NOMO-1 (cell line): ENCODE measurements at regions not wholly inside any gene's neighbourhood (a gene's known extent, or its start where the extent isn't known, plus 50 kb on each side); places are given as distances from the start of the nearest gene placed in this dataset.

Experiments used
- DNase-seq, 2 experiments: peaks; one replicate each; lab custom pipeline; 2025; ENCODE audit not compliant: unreplicated experiment in 2 of 2; lab: John Stamatoyannopoulos, UW

DNA sequence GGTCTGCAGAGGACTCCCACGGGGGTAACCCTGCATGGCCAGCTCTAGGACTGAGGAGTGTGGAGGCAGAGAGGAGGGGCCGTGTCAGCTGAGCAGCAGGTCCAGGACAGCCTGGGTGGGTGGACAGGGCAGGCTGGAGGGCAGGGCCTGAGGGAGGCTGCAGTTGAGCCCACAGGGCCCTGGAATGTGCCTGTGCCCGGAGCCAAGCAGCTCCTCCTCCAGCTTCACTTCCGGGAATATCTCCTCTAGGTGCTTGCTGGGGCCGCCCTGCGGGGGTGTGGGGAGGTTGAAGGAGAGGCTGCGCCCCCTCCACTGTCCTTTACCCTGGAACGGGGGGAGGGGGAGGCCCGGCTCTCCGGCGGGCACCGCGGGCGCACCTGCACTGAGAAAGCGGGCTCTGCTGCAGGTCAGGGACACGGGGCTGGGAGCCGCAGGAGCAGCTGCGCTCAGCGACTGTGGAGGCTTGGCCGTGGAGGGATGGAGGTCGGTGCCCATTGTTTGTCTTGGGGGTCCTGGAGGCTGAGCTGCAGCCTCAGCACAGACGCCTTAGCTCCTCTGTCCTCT, 1293.2 kb downstream of the BRD1 start:
- no peak for DNase-seq

DNA sequence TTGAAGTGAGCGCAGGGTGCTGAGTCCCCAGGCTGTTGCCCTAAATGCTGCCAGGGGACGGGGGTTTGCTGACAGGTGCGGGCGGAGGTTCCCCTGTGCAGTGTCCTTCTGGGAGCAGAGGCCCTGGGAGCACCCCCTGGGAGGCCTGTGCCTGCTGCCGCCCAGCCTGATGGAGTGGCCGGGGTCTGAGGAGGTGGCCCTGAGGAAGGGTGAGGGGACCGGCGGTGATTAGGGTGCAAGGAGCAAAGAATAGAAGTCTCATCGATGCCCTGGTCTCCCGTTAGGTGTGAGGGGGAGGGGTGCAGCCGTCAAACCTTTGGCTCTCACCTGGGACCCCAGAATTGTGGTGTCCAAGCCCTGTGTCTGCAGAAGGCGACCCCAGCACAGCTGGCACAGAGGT, 1294.7 kb downstream of the BRD1 start:
- no peak for DNase-seq

DNA sequence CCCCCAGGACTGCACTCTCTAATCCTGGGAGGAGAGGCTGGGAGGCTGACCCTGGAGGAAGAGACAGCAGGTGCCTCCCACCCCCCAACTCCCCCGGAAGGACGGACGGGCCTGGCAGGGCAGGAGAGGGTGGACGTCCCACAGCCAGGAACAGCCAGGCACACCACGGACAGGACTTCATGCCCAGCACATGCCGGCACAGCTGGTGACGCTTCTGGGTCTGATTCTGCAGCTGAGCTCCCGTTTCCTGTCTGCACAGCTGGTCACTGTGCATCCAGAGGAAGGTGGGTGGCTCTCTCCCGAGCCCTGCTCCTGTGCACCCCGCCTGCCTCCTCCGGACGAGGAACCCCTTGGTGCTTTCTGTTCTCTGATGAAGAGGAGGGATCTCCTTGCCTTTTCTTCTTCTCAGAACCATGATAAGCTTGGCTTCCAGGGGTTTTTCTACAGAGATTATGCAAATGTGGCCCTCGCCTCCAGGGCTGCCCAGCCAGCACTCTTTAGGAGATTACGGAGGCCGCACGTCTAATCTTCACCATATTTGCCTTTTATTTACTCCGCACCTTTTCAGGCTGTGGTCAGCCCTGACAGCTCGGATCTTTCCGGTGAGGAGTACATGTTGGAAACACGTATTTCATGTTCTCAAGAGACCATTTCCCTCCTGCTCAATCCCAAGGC, 1295.8 kb downstream of the BRD1 start:
- DNase-seq, result no peak

DNA sequence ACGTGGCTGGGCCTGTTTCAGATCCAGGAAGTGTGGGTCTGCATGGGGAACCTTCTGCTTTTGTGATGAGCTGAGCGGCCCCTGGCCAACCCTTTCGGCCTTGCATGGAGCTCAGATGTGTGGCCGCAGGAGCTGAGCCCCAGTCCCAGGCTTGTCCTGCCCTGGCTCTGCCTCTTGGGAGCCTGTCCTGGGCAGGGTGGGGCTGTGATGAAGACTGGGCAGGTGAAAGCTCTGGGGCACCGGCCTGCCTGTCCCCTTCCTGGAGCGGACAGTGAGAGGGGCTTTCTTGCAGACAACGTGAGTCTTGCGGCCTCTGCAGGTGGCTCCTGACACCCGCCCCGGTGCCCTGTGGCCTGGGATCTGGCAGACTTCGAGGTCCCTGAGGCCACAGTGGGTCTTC, 1296.6 kb downstream of the BRD1 start:
- DNase-seq, result no peak

DNA sequence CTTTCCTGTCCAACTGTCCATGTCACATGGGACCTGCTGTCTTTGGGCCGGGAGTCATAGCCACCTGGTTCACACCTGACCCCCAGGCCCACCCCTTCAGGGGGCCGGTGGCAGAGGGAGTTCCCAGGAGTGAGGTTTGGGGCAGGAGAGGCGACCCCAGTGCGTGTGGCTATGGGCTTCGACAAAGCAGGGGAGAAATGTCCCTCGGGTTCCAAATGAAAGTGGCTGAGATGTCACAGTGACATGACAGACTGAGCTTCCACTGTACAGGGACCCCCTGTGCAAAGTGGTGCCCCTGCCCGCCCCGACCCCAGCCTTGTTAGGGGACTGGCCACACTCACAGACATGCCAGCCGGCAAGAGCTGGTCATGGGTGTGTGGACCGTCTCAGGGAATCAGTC, 1297.0 kb downstream of the BRD1 start:
- DNase-seq, result no peak

DNA sequence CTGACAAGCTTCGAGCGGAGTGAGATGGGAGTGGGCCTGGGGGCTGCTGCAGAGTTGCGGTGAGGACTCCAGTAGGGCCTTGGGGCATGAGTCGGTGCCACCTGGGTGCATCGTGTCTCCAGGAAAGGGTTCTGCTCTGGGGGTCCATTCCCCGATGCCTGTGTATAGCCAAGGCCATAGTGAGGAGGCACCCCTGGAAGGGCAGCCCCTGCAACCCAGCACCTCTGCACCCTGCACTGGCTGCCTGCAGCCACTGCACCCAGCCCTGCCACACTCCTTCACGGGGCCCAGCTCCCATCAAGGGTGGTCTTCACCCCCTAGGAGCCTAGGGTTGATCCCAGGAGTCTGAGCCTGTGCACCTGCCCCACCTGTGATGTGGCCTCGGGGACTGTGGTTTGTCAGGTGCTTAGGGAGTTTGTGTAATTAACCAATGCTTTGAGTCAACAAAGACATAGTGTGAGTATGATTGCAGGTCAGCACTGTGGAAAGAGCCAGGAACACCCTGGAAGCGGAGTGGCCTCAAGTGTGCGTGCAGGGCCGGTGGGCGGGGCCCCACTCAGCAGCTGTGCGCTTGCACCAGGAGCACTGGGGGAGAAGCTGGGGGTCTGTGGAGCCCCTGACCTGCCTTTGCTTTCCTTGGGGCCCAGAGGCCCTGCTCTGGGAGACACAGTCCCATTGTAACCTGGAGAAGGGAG, 1299.3 kb downstream of the BRD1 start:
- DNase-seq, result no peak

DNA sequence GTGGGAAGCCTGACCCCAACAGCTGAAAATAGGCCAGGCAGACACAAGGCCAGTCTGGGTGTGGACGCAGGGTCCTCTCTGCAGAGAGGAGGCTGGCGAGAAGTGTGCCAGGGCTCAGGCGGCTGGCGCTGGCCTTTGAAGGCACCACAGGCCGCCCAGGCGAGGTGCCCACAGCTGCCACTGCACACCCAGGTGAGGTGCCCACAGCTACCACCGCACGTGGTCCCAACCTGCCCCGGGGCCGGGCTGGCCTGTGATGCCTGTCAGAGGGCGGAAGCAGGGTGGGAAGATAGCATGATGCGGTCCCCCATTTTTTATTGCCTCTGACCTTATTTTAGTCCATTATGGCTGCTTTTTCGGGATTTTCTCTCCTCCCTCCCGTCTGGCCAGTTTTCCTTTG, 1303.9 kb downstream of the BRD1 start:
- DNase-seq, result no peak

DNA sequence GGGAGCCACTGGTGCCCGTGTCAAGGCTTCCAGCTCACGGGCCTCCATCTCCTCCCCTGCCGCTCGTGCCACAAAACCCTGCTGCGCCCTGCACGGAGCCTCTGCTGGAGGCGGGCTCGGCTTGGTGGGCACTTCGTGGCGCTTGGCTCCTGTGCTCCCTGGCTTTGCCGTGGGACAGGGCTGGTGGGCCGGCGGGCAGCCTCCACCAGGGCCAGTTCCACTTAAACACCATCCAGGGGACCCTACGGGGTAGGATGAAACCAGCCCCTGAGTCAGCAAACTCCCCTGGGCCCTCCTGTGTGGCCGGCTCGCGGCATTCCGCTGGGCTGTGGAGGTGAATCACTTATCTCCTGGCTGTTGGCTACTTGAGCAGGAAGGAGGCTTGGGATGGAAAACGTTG, 1304.6 kb downstream of the BRD1 start:
- DNase-seq, result no peak

DNA sequence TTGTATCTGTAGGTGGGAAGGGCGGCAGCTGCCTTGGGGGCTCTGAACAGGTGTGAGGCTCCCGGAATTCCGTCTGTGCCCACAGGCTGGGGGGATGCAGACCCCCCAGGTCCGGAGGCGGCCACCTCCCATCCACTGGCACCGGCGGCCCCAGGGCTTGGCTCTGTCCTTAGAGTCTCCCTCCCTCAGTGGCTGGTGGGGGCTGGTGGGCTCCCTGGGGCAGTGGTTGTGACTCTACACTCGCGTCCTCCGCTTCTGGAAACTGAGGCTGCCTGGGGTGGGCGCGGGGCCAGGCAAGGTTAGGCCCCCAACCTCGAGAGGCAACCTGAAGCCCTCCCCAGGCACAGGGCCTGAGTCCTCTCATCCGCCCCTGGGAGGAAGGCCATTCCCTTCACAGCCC, 1305.4 kb downstream of the BRD1 start:
- DNase-seq, result no peak

DNA sequence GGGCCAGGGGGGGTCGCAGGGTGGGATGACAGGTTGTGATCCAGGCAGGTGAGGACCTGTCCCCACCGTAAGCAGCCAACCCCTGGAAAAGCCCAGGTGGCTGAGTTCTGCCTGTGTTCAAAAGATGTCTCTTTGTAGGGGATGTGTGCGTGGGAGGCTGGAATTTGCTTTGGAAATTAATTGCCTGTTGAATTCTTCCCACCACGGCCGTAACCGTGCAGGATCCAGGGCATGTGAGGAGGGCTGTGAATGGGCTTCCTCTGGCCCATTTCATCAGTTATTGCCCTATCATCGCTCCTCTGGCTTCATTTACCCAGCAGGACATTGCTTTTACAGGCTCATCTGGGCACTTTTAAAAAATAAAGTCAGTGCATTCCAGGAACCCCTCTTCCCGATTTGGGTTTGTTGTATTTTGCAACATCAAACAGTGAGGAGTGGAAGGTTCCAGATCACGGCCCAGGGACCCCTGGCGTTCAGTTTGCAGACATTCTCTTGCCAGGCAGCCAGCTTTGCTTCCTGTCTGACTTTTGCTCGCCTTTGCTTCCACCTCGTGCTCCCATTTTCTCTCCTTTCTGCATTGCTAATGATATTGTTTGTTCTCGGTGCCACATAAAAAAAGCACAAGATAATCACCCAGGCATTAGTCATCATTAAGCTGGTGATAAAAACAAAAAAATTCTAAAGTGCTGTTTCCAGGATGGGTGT, 1306.6 kb downstream of the BRD1 start:
- DNase-seq, result no peak

DNA sequence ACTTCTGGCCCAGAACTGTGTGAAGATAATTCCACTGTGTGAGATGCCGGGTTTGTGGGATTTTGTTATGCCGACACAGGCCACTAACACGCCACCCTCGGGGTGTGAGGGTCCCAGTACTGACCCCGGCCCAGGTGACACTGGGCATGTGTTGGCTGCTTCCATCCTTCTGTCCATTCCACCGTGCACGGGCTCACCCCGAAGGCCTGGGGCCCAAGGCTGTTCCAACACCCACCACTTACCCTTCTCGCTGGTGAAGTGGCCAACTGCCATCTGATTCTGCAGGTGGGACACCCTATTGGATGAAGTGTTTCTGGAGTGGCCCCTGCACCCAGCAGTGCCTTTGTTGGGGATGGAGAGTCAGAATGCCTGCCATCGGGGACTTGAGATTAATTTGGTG, 1307.5 kb downstream of the BRD1 start:
- DNase-seq, result no peak

DNA sequence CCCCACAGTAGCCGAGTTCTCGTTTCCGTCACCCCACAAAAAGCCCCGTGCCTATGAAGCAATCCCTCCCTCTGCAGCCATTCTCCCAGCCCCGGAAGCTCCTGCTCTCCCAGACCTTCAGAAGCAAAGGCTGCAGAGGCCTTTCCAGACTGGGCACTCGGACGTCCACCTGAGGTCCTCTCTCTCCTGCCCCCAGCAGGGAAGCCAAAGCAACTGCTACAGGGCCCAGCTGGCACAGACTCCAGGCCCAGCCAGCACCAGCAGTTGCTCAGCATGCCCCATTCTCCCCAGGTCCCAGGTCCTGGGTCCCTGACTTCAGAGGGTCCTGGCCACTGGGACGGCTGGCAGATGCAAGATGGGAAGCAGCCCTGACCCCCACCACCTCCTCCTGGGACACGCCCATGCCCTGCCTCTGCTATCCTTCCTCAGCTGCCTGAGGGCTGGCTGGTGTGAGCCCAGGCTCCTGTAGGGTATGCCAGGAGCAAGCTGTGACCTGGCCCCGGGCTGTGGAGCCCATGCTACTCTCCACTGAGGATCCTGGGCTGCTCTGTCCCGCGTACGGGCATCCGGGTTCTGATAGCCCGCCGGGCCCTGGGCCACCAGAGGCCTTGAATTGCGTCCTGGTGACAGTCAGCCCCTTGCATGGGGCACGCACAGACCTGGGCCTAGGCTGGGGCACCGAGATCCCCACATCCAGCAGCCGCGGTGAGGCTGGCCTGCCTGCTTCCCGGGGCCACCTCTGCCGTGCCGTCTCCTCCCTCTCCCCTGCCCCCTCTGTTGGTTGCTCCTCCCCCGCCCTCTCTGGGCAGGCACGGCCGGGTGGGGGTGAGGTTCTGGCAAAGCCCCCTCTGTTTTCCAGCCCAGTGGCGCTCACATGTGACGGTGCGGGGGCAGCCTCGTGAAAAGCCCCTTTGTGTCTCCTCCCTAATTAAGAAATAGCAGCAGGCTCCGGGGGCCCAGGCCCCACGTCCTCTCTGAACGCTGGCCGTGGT, 1310.3 kb downstream of the BRD1 start:
- DNase-seq, result no peak

DNA sequence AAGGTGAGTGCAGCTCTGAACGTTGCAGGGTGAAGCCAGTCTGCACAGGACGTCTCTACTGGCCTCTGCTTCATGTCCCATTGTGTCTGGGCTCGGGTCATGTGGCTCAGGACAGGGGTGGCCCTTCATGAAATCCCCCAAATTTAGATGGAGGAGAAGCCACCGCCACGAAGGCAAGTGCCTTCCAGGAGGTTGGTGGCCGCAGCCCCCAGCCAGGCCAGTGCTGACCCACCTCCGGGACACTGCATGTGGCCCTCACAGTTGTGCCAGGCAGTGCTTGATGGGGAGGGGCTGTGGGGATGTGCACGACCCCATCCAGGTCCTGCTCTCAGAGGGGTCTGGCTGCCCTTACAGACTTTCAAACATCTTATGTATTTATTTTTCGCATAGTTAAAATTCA, 1311.1 kb downstream of the BRD1 start:
- DNase-seq, result no peak

DNA sequence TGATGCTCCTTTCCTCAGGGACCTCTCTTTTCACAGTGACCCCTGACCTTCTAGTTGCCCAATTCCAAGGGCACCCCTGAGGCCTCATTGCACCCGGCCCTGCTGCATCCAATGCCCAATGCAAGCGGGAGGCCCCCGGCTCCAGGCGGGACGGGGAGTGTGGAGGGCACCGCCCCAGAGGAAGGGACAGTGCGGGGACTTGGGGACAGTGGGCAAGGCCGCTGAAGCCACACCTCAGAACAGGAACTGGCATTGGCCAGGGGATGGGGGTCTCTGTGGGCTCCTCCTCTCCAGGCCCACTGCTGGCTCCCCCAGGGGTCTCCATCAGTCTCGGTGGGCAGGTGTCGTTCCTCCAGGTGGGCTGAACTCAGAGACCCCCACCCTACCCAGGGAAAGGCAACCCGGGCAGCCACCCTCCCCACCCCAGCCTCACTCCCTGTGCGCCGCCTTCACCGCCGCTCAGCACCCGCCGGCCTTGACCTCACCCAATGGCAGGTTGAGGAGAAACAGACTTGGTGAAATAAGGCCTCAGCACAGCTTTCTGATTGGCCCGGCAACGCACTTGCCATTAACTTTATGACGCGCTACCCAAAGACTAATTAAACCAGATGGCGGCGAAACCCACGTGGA, 1312.0 kb downstream of the BRD1 start:
- DNase-seq, result no peak

DNA sequence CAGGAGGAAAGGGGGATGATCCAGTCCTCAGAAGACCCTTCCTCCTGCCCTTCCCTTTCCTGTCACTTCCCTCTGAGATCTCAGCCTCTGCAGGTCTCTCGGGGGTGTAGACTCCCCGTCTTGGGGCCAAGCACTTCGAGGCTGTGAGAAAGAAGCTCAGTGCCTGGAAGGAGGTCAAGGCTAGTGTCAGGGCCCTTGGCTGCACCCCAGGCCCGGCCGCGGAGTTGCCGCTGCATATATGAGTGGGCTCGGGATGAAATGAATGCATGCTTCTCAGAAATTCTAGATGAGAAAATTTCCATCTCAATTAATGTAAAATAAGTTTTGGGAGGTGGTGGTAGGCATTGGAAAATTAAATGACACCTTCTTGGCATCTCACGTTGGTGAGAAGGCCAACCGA, 1313.7 kb downstream of the BRD1 start:
- no peak for DNase-seq

DNA sequence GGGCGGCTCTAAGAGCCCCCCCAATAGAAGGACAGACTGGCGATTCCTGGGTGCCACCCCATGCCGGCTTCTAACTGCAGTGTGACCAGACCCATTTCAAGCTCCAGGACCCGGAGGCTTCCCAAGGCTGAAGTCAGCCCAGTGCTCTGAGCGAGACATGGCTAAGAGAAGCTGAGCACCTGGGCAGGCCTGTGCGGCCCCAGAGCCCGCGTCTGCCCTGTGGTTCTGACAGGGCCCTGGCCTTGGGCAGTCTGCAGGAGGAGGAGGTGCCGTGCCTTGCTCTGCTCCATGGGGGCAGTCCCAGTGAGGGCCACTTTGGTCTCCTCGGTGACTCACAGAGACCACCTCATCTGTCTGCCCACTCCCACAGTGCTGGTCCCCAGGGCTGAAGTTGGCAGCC, 1314.2 kb downstream of the BRD1 start:
- no peak for DNase-seq

DNA sequence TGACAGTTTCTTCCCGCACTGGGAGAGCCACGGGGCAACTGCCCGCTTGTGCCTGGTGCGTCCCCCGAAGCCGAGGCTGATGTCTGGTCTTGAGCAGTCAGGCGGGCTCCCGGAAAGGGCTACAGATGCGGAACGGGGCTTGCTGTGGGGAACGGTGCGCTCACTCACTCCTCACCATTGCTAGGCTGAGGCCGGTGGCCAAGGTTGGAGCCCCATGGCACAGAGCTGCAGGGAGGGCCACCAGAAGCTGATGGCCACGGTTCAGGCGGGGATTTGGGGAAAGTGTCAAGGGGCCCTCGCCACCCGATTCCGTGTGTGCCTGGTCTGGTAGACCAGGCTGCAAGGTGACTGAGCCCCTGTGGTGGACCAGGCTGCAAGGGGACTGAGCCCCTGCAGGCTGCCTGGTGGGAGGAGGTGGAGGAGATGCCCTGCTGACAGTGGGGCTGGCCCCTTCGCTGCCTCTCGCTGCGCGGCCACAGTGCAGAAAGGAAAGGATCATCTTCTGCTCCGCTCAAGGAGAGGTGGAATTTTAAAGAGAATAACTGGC, 1315.8 kb downstream of the BRD1 start:
- DNase-seq, result no peak

DNA sequence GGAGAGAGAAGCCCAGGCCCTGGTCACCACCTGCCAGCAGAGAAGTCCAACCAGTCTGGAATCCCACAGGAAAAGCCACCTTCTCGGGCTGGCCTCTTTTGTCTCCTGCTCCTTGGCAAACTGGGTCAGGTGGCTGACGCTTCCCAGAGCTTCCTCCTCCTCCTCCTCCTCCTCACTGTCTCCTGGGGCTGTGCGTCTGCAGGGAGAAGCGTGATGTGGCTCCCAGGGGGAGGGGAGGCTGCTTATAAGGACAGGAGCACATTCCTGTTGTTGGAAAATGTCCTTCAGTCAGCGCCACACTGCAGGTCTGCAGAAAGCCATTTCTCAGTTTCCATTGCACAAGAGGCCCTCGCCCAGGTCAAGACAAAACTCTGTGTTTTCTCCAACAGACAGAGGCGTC, 1316.5 kb downstream of the BRD1 start:
- no peak for DNase-seq

DNA sequence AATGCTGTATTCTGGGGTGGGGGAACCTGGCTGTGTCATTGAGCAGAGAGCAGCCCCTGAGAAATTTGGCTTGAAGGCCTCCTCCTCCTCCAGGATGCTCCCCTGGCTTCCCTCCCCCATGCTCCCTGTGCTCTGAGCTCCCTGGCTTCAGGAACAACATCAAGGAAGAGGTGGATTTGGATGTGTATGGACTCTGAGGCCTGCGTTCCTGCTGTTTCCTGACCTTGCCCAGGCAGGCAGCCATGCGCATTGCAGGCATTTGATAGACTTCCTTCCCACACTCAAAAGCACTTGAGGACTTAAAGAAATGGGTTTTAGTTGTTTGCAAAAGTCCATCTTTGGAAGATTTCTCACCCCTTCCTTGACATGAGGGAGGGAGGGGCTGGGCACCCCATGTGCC, 1317.1 kb downstream of the BRD1 start:
- no peak for DNase-seq
